Left lung (tissue), 4 donors: ENCODE measurements at regions not wholly inside any gene's neighbourhood (a gene's known extent, or its start where the extent isn't known, plus 50 kb on each side); places are given as distances from the start of the nearest gene placed in this dataset.
"Not testable (repeated sequence)": the region's sequence is repeated elsewhere in the genome, so short reads cannot be mapped to it uniquely, and the experiment has no call there.

Experiments
- ATAC-seq: fragments of 200-7000 bp; cut with Tn5 transposase; one replicate; pipeline ENCODE4 v1.9.1; 2020; ENCODE audit warnings: moderate library complexity
- DNase-seq, 4 donors: peaks; one replicate each; pipeline ENCODE4 v3.0.0-alpha.2; 2013 to 2020
- H3K27ac ChIP-seq, 2 donors: fragments of 200-600 bp; sonication (generic) in 1 of 2; one replicate each; pipeline versions ENCODE4 v1.5.0 to v1.8.0; 2020 to 2021
- H3K27me3 ChIP-seq, 2 donors: fragments of 200-600 bp; sonication (generic) in 1 of 2; one replicate each; pipeline versions ENCODE4 v1.5.0 to v1.8.0; 2020 to 2021
- H3K36me3 ChIP-seq, 2 donors: fragments of 200-600 bp; sonication (generic) in 1 of 2; one replicate each; pipeline versions ENCODE4 v1.5.0 to v1.8.0; 2020 to 2021
- H3K4me1 ChIP-seq, 2 donors: fragments of 200-600 bp; one replicate each; pipeline ENCODE4 v1.8.0; 2021
- H3K4me3 ChIP-seq, 2 donors: fragments of 200-600 bp; sonication (generic) in 1 of 2; one replicate each; pipeline versions ENCODE4 v1.5.0 to v1.8.0; 2020 to 2021; ENCODE audit warnings: mild to moderate bottlenecking in 1 of 2
- H3K9me3 ChIP-seq, 2 donors: fragments of 200-600 bp; sonication (generic) in 1 of 2; one replicate each; pipeline versions ENCODE4 v1.5.0 to v1.8.0; 2020 to 2021
- CTCF ChIP-seq, 2 donors: fragments of 200-600 bp; sonication (generic) in 1 of 2; IDR thresholded peaks; one replicate each; pipeline versions ENCODE4 v1.5.0 to v1.8.0; 2021; ENCODE audit warnings: antibody characterized with exemption in 2 of 2
- intact Hi-C, 2 donors: fragments of 100-400 bp; cut with DNase I; formaldehyde crosslinking; loops; one replicate each; pipeline versions ENCODE4 v1.11.2 to v1.14.2; 2022
- donor health status: DM: no; HTN: yes; CAD: no.
- donor health status: DM: no; HTN: no; CAD: no.

- intact Hi-C loops = no loop called here
- Histone ChIP-seq H3K9me3 (peaks cover 0 to 8% of the 10 kb centered on the region in 2 donors), H3K36me3 (no peaks in the 10 kb centered on the region), H3K27ac (no peak overlapping the region), H3K4me3 (no peak overlapping the region), H3K27me3 (peaks cover 0 to 31% of the 10 kb centered on the region in 2 donors), H3K4me1 (no peaks in the 10 kb centered on the region)
- ATAC-seq = no peak
- no peak for DNase-seq
- no peak for TF ChIP-seq CTCF (IDR thresholded peaks at IDR 0.05)
Measured at GRCh38 chr20:30503992-30504570, 753.4 kb upstream of the DEFB115 start.

GRCh38 chr20:30505566-30505965, 751.9 kb upstream of the DEFB115 start:
- Histone ChIP-seq H3K4me1 (no peaks in the 10 kb centered on the region), H3K27me3 (peaks cover 0 to 16% of the 10 kb centered on the region in 2 donors), H3K9me3 (peaks cover 0 to 10% of the 10 kb centered on the region in 2 donors), H3K27ac (no peak overlapping the region), H3K4me3 (no peak overlapping the region), H3K36me3 (no peaks in the 10 kb centered on the region)
- ATAC-seq (no peak), DNase-seq (no peak)
- TF ChIP-seq CTCF (IDR thresholded peaks at IDR 0.05) = no peak
- intact Hi-C loops = no loop called here

GRCh38 chr20:30506100-30506499, 751.4 kb upstream of the DEFB115 start:
- H3K9me3 ChIP-seq = peaks cover 0 to 14% of the 10 kb centered on the region in 2 donors
- no peak overlapping the region for H3K4me3 ChIP-seq
- H3K36me3 ChIP-seq = no peaks in the 10 kb centered on the region
- DNase-seq (no peak), ATAC-seq (no peak)
- H3K27me3 ChIP-seq = peaks cover 0 to 11% of the 10 kb centered on the region in 2 donors
- intact Hi-C loops = no loop called here
- H3K27ac ChIP-seq = no peak overlapping the region
- H3K4me1 ChIP-seq = no peaks in the 10 kb centered on the region
- no peak for TF ChIP-seq CTCF (IDR thresholded peaks at IDR 0.05)

GRCh38 chr20:30508382-30508781, 749.1 kb upstream of the DEFB115 start:
- H3K4me1 ChIP-seq, DNase-seq, intact Hi-C loops, H3K27ac ChIP-seq, H3K4me3 ChIP-seq, ATAC-seq, H3K27me3 ChIP-seq, H3K36me3 ChIP-seq: not testable (repeated sequence)
- H3K9me3 ChIP-seq = peaks cover 0 to 33% of the 10 kb centered on the region in 2 donors

- no peak for DNase-seq
- no peak for ATAC-seq
- H3K36me3 ChIP-seq = no peaks in the 10 kb centered on the region
- no peak overlapping the region for H3K4me3 ChIP-seq
- no peaks in the 10 kb centered on the region for H3K27me3 ChIP-seq
- H3K9me3 ChIP-seq = peaks cover 0 to 37% of the 10 kb centered on the region in 2 donors
- no peaks in the 10 kb centered on the region for H3K4me1 ChIP-seq
- no peak for TF ChIP-seq CTCF (IDR thresholded peaks at IDR 0.05)
- intact Hi-C loops = no loop called here
- no peak overlapping the region for H3K27ac ChIP-seq
Measured at GRCh38 chr20:30511322-30512030, 746.0 kb upstream of the DEFB115 start.
